Urinary bladder (tissue), 3 donors: ENCODE measurements at regions not wholly inside any gene's neighbourhood (a gene's known extent, or its start where the extent isn't known, plus 50 kb on each side); places are given as distances from the start of the nearest gene placed in this dataset.

ENCODE experiments used
- DNase-seq: peaks from one replicate; pipeline ENCODE4 v3.0.0-alpha.2; 2015; ENCODE audit errors: extremely low spot score
- H3K27ac ChIP-seq: one replicate; pipeline ENCODE4 v1.5.1; 2013; ENCODE audit warnings: low read depth, mild to moderate bottlenecking, moderate library complexity
- H3K36me3 ChIP-seq: one replicate; pipeline ENCODE4 v1.6.1; 2013; ENCODE audit warnings: mild to moderate bottlenecking, moderate library complexity; ENCODE audit not compliant: insufficient read depth
- H3K4me1 ChIP-seq: one replicate; pipeline ENCODE4 v1.6.1; 2013; ENCODE audit warnings: mild to moderate bottlenecking, moderate library complexity; ENCODE audit not compliant: insufficient read depth
- H3K4me3 ChIP-seq: one replicate; pipeline ENCODE4 v1.5.1; 2013; ENCODE audit warnings: low read depth, low read length
- WGBS: extraction: QIAGEN DNeasy Blood & Tissue Kit; methylation state at CpG from one replicate; pipeline ENCODE4 v1.1.7; 2013; 5-methylcytosine and 5-hydroxymethylcytosine counted together
- donor health status: healthy with polysubstance abuse.
- donor health status: healthy.

- Histone ChIP-seq H3K27ac (no peak overlapping the region), H3K4me3 (no peak overlapping the region), H3K36me3 (no peaks in the 10 kb centered on the region), H3K4me1 (no peaks in the 10 kb centered on the region)
- WGBS: 82% methylated on average over 3 of the region's 3 CpGs
- no peak for DNase-seq
These were observed 159.6 kb upstream of the MYLIP start for GRCh38 chr6:15969236-15969778.

GRCh38 chr6:15968519-15968918 is 160.4 kb upstream of the MYLIP start:
- no peak for DNase-seq
- 62% methylated on average over 3 of the region's 3 CpGs for WGBS
- Histone ChIP-seq H3K4me1 (no peaks in the 10 kb centered on the region), H3K4me3 (no peak overlapping the region), H3K36me3 (no peaks in the 10 kb centered on the region), H3K27ac (no peak overlapping the region)

GRCh38 chr6:15966000-15966520 is 162.8 kb upstream of the MYLIP start:
- Histone ChIP-seq H3K4me1 (no peaks in the 10 kb centered on the region), H3K27ac (no peak overlapping the region), H3K36me3 (no peaks in the 10 kb centered on the region), H3K4me3 (no peak overlapping the region)
- DNase-seq: no peak
- WGBS: 63% methylated on average over 5 of the region's 5 CpGs

GRCh38 chr6:15962449-15962764 is 166.5 kb upstream of the MYLIP start:
- DNase-seq: no peak
- Histone ChIP-seq H3K4me1 (no peaks in the 10 kb centered on the region), H3K4me3 (no peak overlapping the region), H3K36me3 (no peaks in the 10 kb centered on the region), H3K27ac (no peak overlapping the region)
- WGBS: 47% methylated on average over 2 of the region's 2 CpGs

- H3K36me3 ChIP-seq: no peaks in the 10 kb centered on the region
- H3K4me1 ChIP-seq: no peaks in the 10 kb centered on the region
- 94% methylated on average over 3 of the region's 3 CpGs for WGBS
- no peak overlapping the region for H3K27ac ChIP-seq
- no peak overlapping the region for H3K4me3 ChIP-seq
- DNase-seq: no peak
These were observed 167.0 kb upstream of the MYLIP start for GRCh38 chr6:15961635-15962448.

GRCh38 chr6:15960740-15961634 is 167.9 kb upstream of the MYLIP start:
- no peak overlapping the region for H3K27ac ChIP-seq
- H3K4me3 ChIP-seq: no peak overlapping the region
- H3K4me1 ChIP-seq: no peaks in the 10 kb centered on the region
- no peak for DNase-seq
- WGBS: 77% methylated on average over 7 of the region's 7 CpGs
- no peaks in the 10 kb centered on the region for H3K36me3 ChIP-seq

GRCh38 chr6:15957655-15958169 is 171.2 kb upstream of the MYLIP start:
- Histone ChIP-seq H3K36me3 (no peaks in the 10 kb centered on the region), H3K27ac (no peak overlapping the region), H3K4me1 (no peaks in the 10 kb centered on the region), H3K4me3 (no peak overlapping the region)
- 90% methylated on average over 2 of the region's 2 CpGs for WGBS
- no peak for DNase-seq

GRCh38 chr6:15956205-15957106 is 172.4 kb upstream of the MYLIP start:
- no peak for DNase-seq
- H3K36me3 ChIP-seq: no peaks in the 10 kb centered on the region
- H3K27ac ChIP-seq: no peak overlapping the region
- 49% methylated on average over 14 of the region's 14 CpGs for WGBS
- H3K4me3 ChIP-seq: no peak overlapping the region
- H3K4me1 ChIP-seq: no peaks in the 10 kb centered on the region

GRCh38 chr6:15955484-15955883 is 173.4 kb upstream of the MYLIP start:
- Histone ChIP-seq H3K36me3 (no peaks in the 10 kb centered on the region), H3K4me1 (no peaks in the 10 kb centered on the region), H3K27ac (no peak overlapping the region), H3K4me3 (no peak overlapping the region)
- 81% methylated on average over 3 of the region's 3 CpGs for WGBS
- no peak for DNase-seq

GRCh38 chr6:15953152-15953880 is 175.6 kb upstream of the MYLIP start:
- no peak overlapping the region for H3K27ac ChIP-seq
- H3K4me1 ChIP-seq: no peaks in the 10 kb centered on the region
- no peak for DNase-seq
- 43% methylated on average over 3 of the region's 3 CpGs for WGBS
- no peak overlapping the region for H3K4me3 ChIP-seq
- H3K36me3 ChIP-seq: no peaks in the 10 kb centered on the region

- H3K4me1 ChIP-seq: no peaks in the 10 kb centered on the region
These were observed 176.4 kb upstream of the MYLIP start for GRCh38 chr6:15952231-15953151.

More at GRCh38 chr6:15952231-15953151, 176.4 kb upstream of the MYLIP start:
- 88% methylated on average over 8 of the region's 8 CpGs for WGBS
- DNase-seq: no peak
- Histone ChIP-seq H3K36me3 (no peaks in the 10 kb centered on the region), H3K27ac (no peak overlapping the region), H3K4me3 (no peak overlapping the region)
